Transverse colon (tissue), 3 donors: ENCODE measurements at regions not wholly inside any gene's neighbourhood (a gene's known extent, or its start where the extent isn't known, plus 50 kb on each side); places are given as distances from the start of the nearest gene placed in this dataset.

Experiments
- EP300 ChIP-seq: sonication (generic); formaldehyde crosslinking; IDR thresholded peaks from one replicate; pipeline ENCODE4 v1.6.1; 2017; ENCODE audit warnings: antibody characterized with exemption, low read depth
- POLR2A ChIP-seq: fragments of 450-650 bp; IDR thresholded peaks from one replicate; pipeline ENCODE4 v1.6.1; 2016; ENCODE audit warnings: antibody characterized with exemption, mild to moderate bottlenecking, moderate library complexity
- TF ChIP-seq, protein P1 (sequence below), 5 experiments: fragments of 200-600 bp in 3 of 5; fragments of 450-650 bp in 2 of 5; sonication (generic) in 3 of 5; IDR thresholded peaks; 1 replicate in 2 of 5; 2 replicates in 3 of 5; pipeline ENCODE4 v1.5.1; 2016 to 2017; ENCODE audit warnings: antibody characterized with exemption in 5 of 5, inconsistent platforms in 3 of 5, mild to moderate bottlenecking in 2 of 5, moderate library complexity in 1 of 5

DNA sequence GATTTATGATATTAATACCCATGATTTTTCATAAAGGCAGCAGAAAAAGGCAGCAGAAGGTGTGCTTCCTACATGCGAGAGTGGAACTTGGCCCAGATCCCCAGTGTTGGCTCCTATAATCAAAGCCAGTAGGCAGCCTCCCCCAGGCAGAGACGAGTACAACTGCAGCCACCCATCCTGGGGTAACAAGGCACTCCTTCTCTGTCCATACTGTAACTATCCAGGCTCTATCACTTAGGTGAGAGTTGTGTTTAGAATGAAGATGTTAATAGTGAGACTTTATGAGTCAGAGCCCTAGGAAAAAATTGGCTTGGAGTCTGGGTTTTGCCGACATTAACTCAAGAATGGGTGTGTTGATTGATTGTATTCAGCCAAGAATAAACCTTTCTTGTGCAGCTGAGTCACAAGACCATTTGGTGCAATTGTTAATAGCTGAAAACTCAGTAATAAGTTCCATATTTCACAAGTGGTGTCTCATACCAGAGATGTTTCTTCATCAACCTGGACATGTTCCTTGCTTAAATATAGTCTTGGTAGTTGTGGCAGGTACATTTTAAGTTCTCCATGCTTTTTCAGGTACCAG lies 322.3 kb downstream of the DUSP10 start:
- TF ChIP-seq, protein P1, sequence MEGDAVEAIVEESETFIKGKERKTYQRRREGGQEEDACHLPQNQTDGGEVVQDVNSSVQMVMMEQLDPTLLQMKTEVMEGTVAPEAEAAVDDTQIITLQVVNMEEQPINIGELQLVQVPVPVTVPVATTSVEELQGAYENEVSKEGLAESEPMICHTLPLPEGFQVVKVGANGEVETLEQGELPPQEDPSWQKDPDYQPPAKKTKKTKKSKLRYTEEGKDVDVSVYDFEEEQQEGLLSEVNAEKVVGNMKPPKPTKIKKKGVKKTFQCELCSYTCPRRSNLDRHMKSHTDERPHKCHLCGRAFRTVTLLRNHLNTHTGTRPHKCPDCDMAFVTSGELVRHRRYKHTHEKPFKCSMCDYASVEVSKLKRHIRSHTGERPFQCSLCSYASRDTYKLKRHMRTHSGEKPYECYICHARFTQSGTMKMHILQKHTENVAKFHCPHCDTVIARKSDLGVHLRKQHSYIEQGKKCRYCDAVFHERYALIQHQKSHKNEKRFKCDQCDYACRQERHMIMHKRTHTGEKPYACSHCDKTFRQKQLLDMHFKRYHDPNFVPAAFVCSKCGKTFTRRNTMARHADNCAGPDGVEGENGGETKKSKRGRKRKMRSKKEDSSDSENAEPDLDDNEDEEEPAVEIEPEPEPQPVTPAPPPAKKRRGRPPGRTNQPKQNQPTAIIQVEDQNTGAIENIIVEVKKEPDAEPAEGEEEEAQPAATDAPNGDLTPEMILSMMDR (IDR thresholded peaks at IDR 0.05), result no peak
- TF ChIP-seq EP300 (no peak), POLR2A (no peak)
